Left lobe of liver (tissue), 2 donors: ENCODE measurements at regions not wholly inside any gene's neighbourhood (a gene's known extent, or its start where the extent isn't known, plus 50 kb on each side); places are given as distances from the start of the nearest gene placed in this dataset.
"Not testable (repeated sequence)": the region's sequence is repeated elsewhere in the genome, so short reads cannot be mapped to it uniquely, and the experiment has no call there.

ENCODE experiments used
- ATAC-seq: fragments of 200-7000 bp; cut with Tn5 transposase; one replicate; pipeline ENCODE4 v1.9.1; 2020; ENCODE audit warnings: mild to moderate bottlenecking, moderate library complexity
- DNase-seq: peaks from one replicate; pipeline ENCODE4 v3.0.0-alpha.2; 2020; ENCODE audit warnings: low spot score
- donor health status: DM: no; HTN: no; CAD: no; lungs with moderate emphysema.
- donor health status: DM: no; HTN: yes; CAD: no.

GRCh38 chr2:4792126-4792525, 900.1 kb upstream of the SOX11 start:
- DNase-seq (no peak), ATAC-seq (no peak)

- ATAC-seq (no peak), DNase-seq (no peak)
These were observed 888.8 kb upstream of the SOX11 start for GRCh38 chr2:4803396-4803795.

- not testable (repeated sequence) for DNase-seq, ATAC-seq
These were observed 878.0 kb upstream of the SOX11 start for GRCh38 chr2:4814137-4814536.

- no peak for ATAC-seq
- no peak for DNase-seq
These were observed 864.3 kb upstream of the SOX11 start for GRCh38 chr2:4827836-4828235.

- ATAC-seq (no peak), DNase-seq (no peak)
These were observed 863.4 kb upstream of the SOX11 start for GRCh38 chr2:4828682-4829374.

GRCh38 chr2:4831751-4832150, 860.4 kb upstream of the SOX11 start:
- ATAC-seq (no peak), DNase-seq (no peak)

GRCh38 chr2:4832642-4833041, 859.5 kb upstream of the SOX11 start:
- ATAC-seq = no peak
- DNase-seq = no peak

GRCh38 chr2:4838626-4839025, 853.6 kb upstream of the SOX11 start:
- DNase-seq = no peak
- no peak for ATAC-seq

- DNase-seq (no peak), ATAC-seq (no peak)
These were observed 851.4 kb upstream of the SOX11 start for GRCh38 chr2:4840791-4841190.

- ATAC-seq = no peak
- no peak for DNase-seq
These were observed 847.3 kb upstream of the SOX11 start for GRCh38 chr2:4844881-4845280.

- DNase-seq (no peak), ATAC-seq (no peak)
These were observed 830.2 kb upstream of the SOX11 start for GRCh38 chr2:4862031-4862430.

- no peak for ATAC-seq
These were observed 826.0 kb upstream of the SOX11 start for GRCh38 chr2:4866198-4866597.

GRCh38 chr2:4868466-4868865, 823.7 kb upstream of the SOX11 start:
- DNase-seq = no peak
- no peak for ATAC-seq

More at GRCh38 chr2:4866198-4866597, 826.0 kb upstream of the SOX11 start:
- no peak for DNase-seq

GRCh38 chr2:4869154-4869553, 823.0 kb upstream of the SOX11 start:
- DNase-seq (no peak), ATAC-seq (no peak)

GRCh38 chr2:4873364-4873763, 818.8 kb upstream of the SOX11 start:
- ATAC-seq (no peak), DNase-seq (no peak)

GRCh38 chr2:4873876-4874593, 818.1 kb upstream of the SOX11 start:
- no peak for ATAC-seq
- no peak for DNase-seq

GRCh38 chr2:4882421-4882820, 809.8 kb upstream of the SOX11 start:
- DNase-seq (no peak), ATAC-seq (no peak)

GRCh38 chr2:4882941-4883340, 809.2 kb upstream of the SOX11 start:
- DNase-seq = no peak
- no peak for ATAC-seq

GRCh38 chr2:4883375-4883774, 808.8 kb upstream of the SOX11 start:
- DNase-seq = no peak
- no peak for ATAC-seq

GRCh38 chr2:4884117-4884571, 808.0 kb upstream of the SOX11 start:
- ATAC-seq = no peak
- DNase-seq = no peak

GRCh38 chr2:4891394-4891793, 800.8 kb upstream of the SOX11 start:
- DNase-seq (no peak), ATAC-seq (no peak)

GRCh38 chr2:4895371-4895770, 796.8 kb upstream of the SOX11 start:
- ATAC-seq = no peak
- DNase-seq = no peak

GRCh38 chr2:4898706-4899105, 793.5 kb upstream of the SOX11 start:
- ATAC-seq (no peak), DNase-seq (no peak)
